ENCODE measurements at regions not wholly inside any gene's neighbourhood (a gene's known extent, or its start where the extent isn't known, plus 50 kb on each side); places are given as distances from the start of the nearest gene placed in this dataset.

DNA sequence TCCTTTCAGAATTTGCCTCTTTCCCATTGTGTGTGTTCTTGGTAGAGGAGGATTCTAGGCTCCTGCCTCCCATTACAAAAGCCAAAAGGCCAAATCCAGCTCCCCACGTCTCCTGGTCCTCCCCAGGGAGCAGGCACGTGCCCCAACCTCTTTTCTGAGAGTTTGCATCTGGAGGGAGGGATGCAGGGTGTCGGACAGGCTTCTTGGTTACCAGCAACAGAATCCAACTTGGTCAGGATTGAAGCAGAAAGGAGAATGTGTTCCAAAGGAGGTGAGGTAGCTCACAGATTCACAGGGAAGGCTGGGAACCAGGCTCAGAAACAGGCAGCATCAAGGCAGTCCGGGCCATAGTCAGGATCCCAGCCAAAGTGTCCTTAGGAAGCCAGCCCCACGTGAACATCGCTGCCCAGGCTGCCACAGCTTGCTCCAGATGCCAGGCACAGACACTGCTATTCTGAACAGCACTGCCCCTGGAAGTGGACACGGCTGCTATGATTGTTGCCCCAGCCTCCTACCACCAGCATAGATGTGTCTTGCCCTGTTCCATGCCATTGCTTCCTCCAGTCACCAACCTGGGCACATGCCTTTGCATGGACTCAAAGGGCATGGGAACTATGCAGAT, 264.2 kb upstream of the ZMIZ1 start:
- no peak overlapping the region for H3K4me2 ChIP-seq (ENCODE audit: low read length)
- no peaks in the 10 kb centered on the region for H3K9me2 ChIP-seq (ENCODE audit: insufficient read depth)
- DNase-seq (ENCODE audit: low read depth, low spot score) (no peak), ATAC-seq (no peak)
- no peak overlapping the region for H3K9ac ChIP-seq (ENCODE audit: low read length)
- TF ChIP-seq TCF7L2 (IDR thresholded peaks at IDR 0.05; ENCODE audit: borderline replicate concordance, extremely low read depth, insufficient read depth, insufficient read length) (no peak), JUND (IDR thresholded peaks at IDR 0.05) (no peak)
- TF ChIP-seq, protein P1, sequence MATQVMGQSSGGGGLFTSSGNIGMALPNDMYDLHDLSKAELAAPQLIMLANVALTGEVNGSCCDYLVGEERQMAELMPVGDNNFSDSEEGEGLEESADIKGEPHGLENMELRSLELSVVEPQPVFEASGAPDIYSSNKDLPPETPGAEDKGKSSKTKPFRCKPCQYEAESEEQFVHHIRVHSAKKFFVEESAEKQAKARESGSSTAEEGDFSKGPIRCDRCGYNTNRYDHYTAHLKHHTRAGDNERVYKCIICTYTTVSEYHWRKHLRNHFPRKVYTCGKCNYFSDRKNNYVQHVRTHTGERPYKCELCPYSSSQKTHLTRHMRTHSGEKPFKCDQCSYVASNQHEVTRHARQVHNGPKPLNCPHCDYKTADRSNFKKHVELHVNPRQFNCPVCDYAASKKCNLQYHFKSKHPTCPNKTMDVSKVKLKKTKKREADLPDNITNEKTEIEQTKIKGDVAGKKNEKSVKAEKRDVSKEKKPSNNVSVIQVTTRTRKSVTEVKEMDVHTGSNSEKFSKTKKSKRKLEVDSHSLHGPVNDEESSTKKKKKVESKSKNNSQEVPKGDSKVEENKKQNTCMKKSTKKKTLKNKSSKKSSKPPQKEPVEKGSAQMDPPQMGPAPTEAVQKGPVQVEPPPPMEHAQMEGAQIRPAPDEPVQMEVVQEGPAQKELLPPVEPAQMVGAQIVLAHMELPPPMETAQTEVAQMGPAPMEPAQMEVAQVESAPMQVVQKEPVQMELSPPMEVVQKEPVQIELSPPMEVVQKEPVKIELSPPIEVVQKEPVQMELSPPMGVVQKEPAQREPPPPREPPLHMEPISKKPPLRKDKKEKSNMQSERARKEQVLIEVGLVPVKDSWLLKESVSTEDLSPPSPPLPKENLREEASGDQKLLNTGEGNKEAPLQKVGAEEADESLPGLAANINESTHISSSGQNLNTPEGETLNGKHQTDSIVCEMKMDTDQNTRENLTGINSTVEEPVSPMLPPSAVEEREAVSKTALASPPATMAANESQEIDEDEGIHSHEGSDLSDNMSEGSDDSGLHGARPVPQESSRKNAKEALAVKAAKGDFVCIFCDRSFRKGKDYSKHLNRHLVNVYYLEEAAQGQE (IDR thresholded peaks at IDR 0.05; ENCODE audit: low read depth): no peak
- peaks cover 0 to 4% of the 10 kb centered on the region in 2 experiments; a peak in 1 of 4 replicates for H3K4me1 ChIP-seq (ENCODE audit: control insufficient read depth in 1 of 2, insufficient read depth in 2 of 2, low read length in 2 of 2)
- no peak overlapping the region for H3K27ac ChIP-seq (ENCODE audit: low read depth, low read length)
- ChIA-PET POLR2A (no interaction called here), RAD21 (ENCODE audit: low non-redundant PET in 1 of 2, low total read pairs in 2 of 2, uncharacterized antibody in 2 of 2, unreplicated experiment in 2 of 2) (no interaction called here), CTCF (no interaction called here)
- H3K36me3 ChIP-seq (ENCODE audit: control insufficient read depth in 1 of 2, insufficient read depth in 2 of 2, low read length in 2 of 2): no peaks in the 10 kb centered on the region
- intact Hi-C loops (cut with micrococcal nuclease): no loop called here
- no peaks in the 10 kb centered on the region for H3K79me2 ChIP-seq (ENCODE audit: insufficient read depth, low read length)
- no peak overlapping the region for H3K4me3 ChIP-seq (replicated peaks in 1 of 2; ENCODE audit: low read depth in 1 of 2, low read length in 2 of 2)
- no peaks in the 10 kb centered on the region for H3K9me3 ChIP-seq (ENCODE audit: control insufficient read depth in 1 of 2, insufficient read depth in 1 of 2, low read depth in 1 of 2, low read length in 2 of 2)
- H2AFZ ChIP-seq (ENCODE audit: low read depth, low read length, poor library complexity, severe bottlenecking): no peak overlapping the region
- no TSS peak for BruUV-seq (replicated peaks)
- peaks cover 12% of the 10 kb centered on the region; the same call in 1 of the 2 replicates for H3K27me3 ChIP-seq (ENCODE audit: insufficient read depth, low read length)
- H4K20me1 ChIP-seq (ENCODE audit: insufficient read depth): no peaks in the 10 kb centered on the region

DNA sequence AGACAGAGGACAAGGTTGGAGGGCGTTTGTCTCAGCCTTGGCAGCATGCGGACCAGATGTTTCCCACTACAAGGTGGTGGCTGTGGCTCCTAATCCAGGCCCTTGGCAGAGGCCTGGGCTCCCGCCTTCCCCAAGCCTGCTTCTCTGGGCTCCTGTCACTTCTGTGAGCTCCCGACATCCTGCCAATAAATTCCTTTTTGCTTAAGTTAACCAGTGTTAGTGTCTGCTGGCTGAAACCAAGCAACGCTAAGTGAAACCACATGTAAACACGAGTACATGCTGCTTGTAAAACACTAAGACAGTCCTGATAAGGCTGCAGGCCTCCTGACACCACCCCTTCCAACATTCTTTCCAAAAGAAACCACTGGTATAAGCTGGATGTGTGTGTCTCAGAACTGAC, 263.6 kb upstream of the ZMIZ1 start:
- Histone ChIP-seq H3K9me2 (ENCODE audit: insufficient read depth) (no peaks in the 10 kb centered on the region), H3K79me2 (ENCODE audit: insufficient read depth, low read length) (no peaks in the 10 kb centered on the region), H3K9ac (ENCODE audit: low read length) (no peak overlapping the region), H3K4me2 (ENCODE audit: low read length) (no peak overlapping the region), H3K27me3 (ENCODE audit: insufficient read depth, low read length) (peaks cover 5% of the 10 kb centered on the region; the same call in 1 of the 2 replicates), H3K36me3 (ENCODE audit: control insufficient read depth in 1 of 2, insufficient read depth in 2 of 2, low read length in 2 of 2) (no peaks in the 10 kb centered on the region), H3K9me3 (ENCODE audit: control insufficient read depth in 1 of 2, insufficient read depth in 1 of 2, low read depth in 1 of 2, low read length in 2 of 2) (no peaks in the 10 kb centered on the region), H3K4me1 (ENCODE audit: control insufficient read depth in 1 of 2, insufficient read depth in 2 of 2, low read length in 2 of 2) (peaks cover 0 to 4% of the 10 kb centered on the region in 2 experiments; a peak in 1 of 4 replicates), H3K27ac (ENCODE audit: low read depth, low read length) (no peak overlapping the region), H2AFZ (ENCODE audit: low read depth, low read length, poor library complexity, severe bottlenecking) (no peak overlapping the region), H3K4me3 (replicated peaks in 1 of 2; ENCODE audit: low read depth in 1 of 2, low read length in 2 of 2) (no peak overlapping the region), H4K20me1 (ENCODE audit: insufficient read depth) (no peaks in the 10 kb centered on the region)
- ChIA-PET POLR2A (no interaction called here), RAD21 (ENCODE audit: low non-redundant PET in 1 of 2, low total read pairs in 2 of 2, uncharacterized antibody in 2 of 2, unreplicated experiment in 2 of 2) (no interaction called here), CTCF (no interaction called here)
- no TSS peak for BruUV-seq (replicated peaks)
- ATAC-seq (no peak), DNase-seq (ENCODE audit: low read depth, low spot score) (no peak)
- intact Hi-C loops (cut with micrococcal nuclease): no loop called here
- TF ChIP-seq, protein P2, sequence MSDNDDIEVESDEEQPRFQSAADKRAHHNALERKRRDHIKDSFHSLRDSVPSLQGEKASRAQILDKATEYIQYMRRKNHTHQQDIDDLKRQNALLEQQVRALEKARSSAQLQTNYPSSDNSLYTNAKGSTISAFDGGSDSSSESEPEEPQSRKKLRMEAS (IDR thresholded peaks at IDR 0.05): no peak
- no peak for TF ChIP-seq ZFX (IDR thresholded peaks at IDR 0.05)
- no peak for TF ChIP-seq EGR1 (IDR thresholded peaks at IDR 0.05; ENCODE audit: low read depth)
- no peak for TF ChIP-seq POLR2AphosphoS5 (IDR thresholded peaks at IDR 0.05; ENCODE audit: low read depth, low read length)
- no peak for TF ChIP-seq EZH2phosphoT487 (IDR thresholded peaks at IDR 0.05; ENCODE audit: borderline replicate concordance)
- no peak for TF ChIP-seq SRF (IDR thresholded peaks at IDR 0.05; ENCODE audit: low read depth)
- TF ChIP-seq JUND (IDR thresholded peaks at IDR 0.05): no peak
- no peak for TF ChIP-seq SP1 (IDR thresholded peaks at IDR 0.05; ENCODE audit: low read depth)
- no peak for TF ChIP-seq EZH2 (IDR thresholded peaks at IDR 0.05)
- TF ChIP-seq, protein P1 (IDR thresholded peaks at IDR 0.05; ENCODE audit: low read depth): no peak

All from HCT116 (cell line).